ENCODE measurements at regions not wholly inside any gene's neighbourhood (a gene's known extent, or its start where the extent isn't known, plus 50 kb on each side); places are given as distances from the start of the nearest gene placed in this dataset.

DNA sequence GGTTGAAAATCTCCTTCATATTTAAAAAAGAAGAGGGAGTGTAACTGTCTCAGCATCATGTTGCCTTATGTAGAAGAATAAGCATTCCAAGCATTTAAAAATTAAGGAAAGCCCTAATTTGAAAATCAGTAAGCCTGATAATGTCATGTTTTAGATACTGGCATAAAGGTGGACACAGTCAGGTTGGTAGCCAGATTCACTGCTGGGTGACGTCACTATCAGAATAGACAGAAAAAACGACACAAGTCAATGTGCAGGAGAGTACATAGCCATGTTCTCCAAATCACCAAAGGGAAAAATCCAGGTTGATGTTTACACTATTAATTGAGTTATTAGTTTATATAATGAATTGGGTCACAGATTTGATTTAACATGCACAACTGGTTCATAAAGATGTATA is 50.8 kb upstream of the POU3F2 start:
- no peak overlapping the region for H3K9ac ChIP-seq (ENCODE audit: extremely low read depth, low read length, poor library complexity, severe bottlenecking)
- H3K27me3 ChIP-seq (ENCODE audit: control insufficient read depth, insufficient read depth, low read length, poor library complexity, severe bottlenecking) = no peaks in the 10 kb centered on the region
- no peak overlapping the region for H3K27ac Mint-ChIP-seq
- peaks cover 2% of the 10 kb centered on the region for H3K4me1 ChIP-seq (ENCODE audit: control insufficient read depth, insufficient read depth, low read length)
- peaks cover 8% of the 10 kb centered on the region for H3K4me1 Mint-ChIP-seq
- no peak overlapping the region for H3K4me3 ChIP-seq (ENCODE audit: low read length)
- no peak overlapping the region for H3K4me3 Mint-ChIP-seq
- no peak overlapping the region for H3K27ac ChIP-seq (ENCODE audit: low read depth, low read length)
- H3K27me3 Mint-ChIP-seq (ENCODE audit: insufficient read depth) = peaks cover 21% of the 10 kb centered on the region
- no peak for TF ChIP-seq CTCF (conservative IDR thresholded peaks at IDR 0.05)
- H3K36me3 Mint-ChIP-seq (ENCODE audit: low read depth) = no peaks in the 10 kb centered on the region
- DNase-seq = no peak
- H3K9me3 Mint-ChIP-seq = no peaks in the 10 kb centered on the region
- no peaks in the 10 kb centered on the region for H3K9me3 ChIP-seq (ENCODE audit: control insufficient read depth, low read length)
- WGBS, 2 experiments (ENCODE audit: insufficient coverage in 1 of 2, insufficient read length in 1 of 2) = 89 to 100% methylated on average over 2 of the region's 2 CpGs
- no peaks in the 10 kb centered on the region for H3K36me3 ChIP-seq (ENCODE audit: control insufficient read depth, insufficient read depth, low read length)

Small RNA genes lying in the stretch of these regions (microRNA-seq; reads per million reads assigned to microRNA genes)
- 0.44 reads per million for gene MIR2113 (ENCODE audit: borderline microRNAs expressed)
